ENCODE measurements at regions not wholly inside any gene's neighbourhood (a gene's known extent, or its start where the extent isn't known, plus 50 kb on each side); places are given as distances from the start of the nearest gene placed in this dataset.

Small RNA genes lying in the stretch of these regions (small RNA-seq; reads per million reads assigned to genes)
- gene RN7SL822P (0 reads per million in 2 donors), gene RNU6-746P (0 reads per million in 2 donors)
